K562 (cell line): ENCODE measurements at regions not wholly inside any gene's neighbourhood (a gene's known extent, or its start where the extent isn't known, plus 50 kb on each side); places are given as distances from the start of the nearest gene placed in this dataset.

ENCODE experiments used
- ATF1 ChIP-seq, 2 experiments: fragments of 450-650 bp in 1 of 2; IDR thresholded peaks; 2 replicates each; pipeline ENCODE4 v1.6.1; 2016; ENCODE audit warnings: missing compliant biosample characterization in 1 of 2, missing genetic modification characterization in 1 of 2
- ETV1 ChIP-seq: fragments of 450-650 bp; conservative IDR thresholded peaks from 2 replicates; pipeline ENCODE4 v1.6.1; 2016; ENCODE audit warnings: missing genetic modification characterization, control low read depth, low read depth, missing compliant biosample characterization
- HDGF ChIP-seq: fragments of 450-650 bp; IDR thresholded peaks from 2 replicates; pipeline ENCODE4 v1.6.1; 2016
- L3MBTL2 ChIP-seq: fragments of 450-650 bp; IDR thresholded peaks from 2 replicates; pipeline ENCODE4 v1.6.1; 2016; ENCODE audit warnings: mild to moderate bottlenecking, moderate library complexity
- MAZ ChIP-seq, 2 experiments: fragments of 450-650 bp in 1 of 2; sonication (generic) in 1 of 2; formaldehyde crosslinking; IDR thresholded peaks in 1 of 2; conservative IDR thresholded peaks in 1 of 2; 2 replicates each; pipeline versions ENCODE4 v1.4.0 to v1.5.0; 2020; ENCODE audit warnings: mild to moderate bottlenecking in 1 of 2, missing genetic modification reagents in 1 of 2
- MEF2A ChIP-seq: IDR thresholded peaks from 2 replicates; pipeline ENCODE4 v1.6.1; 2011; ENCODE audit warnings: low read depth, mild to moderate bottlenecking, low read length, moderate library complexity; ENCODE audit not compliant: control insufficient read depth
- TF ChIP-seq, protein P1 (sequence below), 3 experiments: IDR thresholded peaks in 2 of 3; conservative IDR thresholded peaks in 1 of 3; 2 replicates each; pipeline ENCODE4 v1.5.1; 2011 to 2012; ENCODE audit warnings: low read length in 3 of 3, mild to moderate bottlenecking in 3 of 3, control low read depth in 2 of 3, improper control_type of control experiment in 1 of 3, inconsistent platforms in 1 of 3, low read depth in 1 of 3, mixed read lengths in 1 of 3, moderate library complexity in 1 of 3; ENCODE audit not compliant: insufficient read depth in 2 of 3

- TF ChIP-seq ETV1 (tag) (no peak), MAZ (CRISPR knock-in tag; conservative IDR thresholded peaks at IDR 0.05 in 1 of 2, IDR thresholded peaks at IDR 0.05 in 1 of 2) (no peak), HDGF (no peak), ATF1 (CRISPR knock-in tag; IDR thresholded peaks at IDR 0.05) (no peak), ATF1 (tag; IDR thresholded peaks at IDR 0.05) (no peak), MEF2A (no peak), L3MBTL2 (no peak)
- TF ChIP-seq, protein P1, sequence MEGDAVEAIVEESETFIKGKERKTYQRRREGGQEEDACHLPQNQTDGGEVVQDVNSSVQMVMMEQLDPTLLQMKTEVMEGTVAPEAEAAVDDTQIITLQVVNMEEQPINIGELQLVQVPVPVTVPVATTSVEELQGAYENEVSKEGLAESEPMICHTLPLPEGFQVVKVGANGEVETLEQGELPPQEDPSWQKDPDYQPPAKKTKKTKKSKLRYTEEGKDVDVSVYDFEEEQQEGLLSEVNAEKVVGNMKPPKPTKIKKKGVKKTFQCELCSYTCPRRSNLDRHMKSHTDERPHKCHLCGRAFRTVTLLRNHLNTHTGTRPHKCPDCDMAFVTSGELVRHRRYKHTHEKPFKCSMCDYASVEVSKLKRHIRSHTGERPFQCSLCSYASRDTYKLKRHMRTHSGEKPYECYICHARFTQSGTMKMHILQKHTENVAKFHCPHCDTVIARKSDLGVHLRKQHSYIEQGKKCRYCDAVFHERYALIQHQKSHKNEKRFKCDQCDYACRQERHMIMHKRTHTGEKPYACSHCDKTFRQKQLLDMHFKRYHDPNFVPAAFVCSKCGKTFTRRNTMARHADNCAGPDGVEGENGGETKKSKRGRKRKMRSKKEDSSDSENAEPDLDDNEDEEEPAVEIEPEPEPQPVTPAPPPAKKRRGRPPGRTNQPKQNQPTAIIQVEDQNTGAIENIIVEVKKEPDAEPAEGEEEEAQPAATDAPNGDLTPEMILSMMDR (IDR thresholded peaks at IDR 0.05 in 2 of 3, conservative IDR thresholded peaks at IDR 0.05 in 1 of 3; ENCODE audit: insufficient read depth in 2 of 3, low read depth in 1 of 3, low read length in 3 of 3), result no peak
Observed at GRCh38 chr2:164079258-164079657, 343.4 kb upstream of the FIGN start.
